HG03457 (cell line): ENCODE measurements at regions not wholly inside any gene's neighbourhood (a gene's known extent, or its start where the extent isn't known, plus 50 kb on each side); places are given as distances from the start of the nearest gene placed in this dataset.

Experiments
- ATAC-seq: cut with Tn5 transposase; IDR thresholded peaks from one replicate; pipeline ENCODE4 v1.9.1; 2021; ENCODE audit warnings: moderate number of reproducible peaks; ENCODE audit not compliant: unreplicated experiment

DNA sequence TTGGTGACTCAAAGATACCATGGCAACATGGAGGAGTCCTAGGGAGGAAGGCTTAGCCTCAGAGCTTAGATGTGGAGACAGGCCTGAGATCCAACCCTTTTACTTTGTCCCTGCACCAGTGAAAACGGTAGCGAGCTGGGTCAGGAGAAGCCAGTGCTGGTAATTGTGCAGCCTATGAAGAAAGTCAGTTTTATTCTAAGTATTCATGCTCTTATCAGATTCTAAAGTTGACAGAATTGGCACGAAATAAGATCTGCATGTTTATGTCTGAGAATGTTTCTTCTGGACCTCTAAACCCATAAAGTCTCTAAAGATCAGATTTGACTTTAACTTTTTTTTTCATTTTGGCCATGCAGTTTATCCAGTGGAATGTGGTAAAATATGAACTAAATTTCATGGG lies 93.8 kb downstream of the SCG2 start:
- no peak for ATAC-seq

DNA sequence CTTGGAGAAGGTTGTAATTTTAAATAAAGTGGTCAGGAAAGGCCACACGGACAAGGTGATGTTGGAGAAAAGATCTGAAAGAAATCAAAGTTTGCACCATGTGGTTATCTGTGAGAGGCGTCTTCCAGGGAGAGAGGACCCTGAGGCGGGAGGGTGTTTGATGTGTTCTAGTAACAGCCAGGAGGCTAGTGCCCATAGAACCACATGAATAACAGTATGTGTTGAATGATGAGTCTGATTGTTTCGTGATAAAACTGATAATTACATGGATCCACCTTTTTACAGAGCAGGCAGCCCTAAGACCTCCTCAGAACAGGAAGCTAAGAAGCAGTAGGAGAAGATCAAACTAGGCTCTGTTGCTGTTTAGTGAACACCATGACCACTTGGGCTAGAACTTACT lies 91.4 kb downstream of the SCG2 start:
- no peak for ATAC-seq

GRCh38 chr2:223511168-223511567 lies 91.0 kb downstream of the SCG2 start:
- ATAC-seq = no peak

DNA sequence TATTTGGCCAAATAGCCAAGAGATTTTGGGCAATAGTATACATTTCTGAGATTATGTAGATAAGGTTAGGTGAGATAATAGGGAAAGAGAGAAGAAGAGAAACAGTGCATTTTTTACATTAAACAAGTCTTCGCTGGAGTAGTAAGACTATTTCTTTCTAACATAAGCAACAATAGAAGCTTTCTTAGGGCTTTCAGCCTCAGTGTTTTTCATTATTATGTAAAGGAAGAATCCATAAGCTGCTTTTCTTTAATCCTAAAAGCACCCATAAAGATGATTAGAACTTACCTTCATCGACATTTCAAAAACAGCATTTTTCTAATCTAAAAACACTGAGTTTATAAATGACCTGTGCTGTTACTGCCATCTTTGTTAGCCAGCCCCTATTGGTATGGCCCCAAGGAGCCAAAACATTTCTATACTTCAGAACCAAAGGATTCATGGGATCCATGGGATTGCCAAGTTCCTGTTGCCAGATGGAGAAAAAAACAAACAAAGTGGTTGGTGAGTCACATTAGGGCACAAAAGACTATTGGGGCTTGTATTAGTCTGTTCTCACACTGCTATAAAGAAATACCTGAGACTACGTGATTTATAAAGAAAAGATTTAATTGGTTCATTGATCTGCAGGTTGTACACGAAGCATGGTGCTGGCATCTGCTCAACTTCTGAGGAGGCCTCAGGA lies 88.2 kb downstream of the SCG2 start:
- no peak for ATAC-seq

DNA sequence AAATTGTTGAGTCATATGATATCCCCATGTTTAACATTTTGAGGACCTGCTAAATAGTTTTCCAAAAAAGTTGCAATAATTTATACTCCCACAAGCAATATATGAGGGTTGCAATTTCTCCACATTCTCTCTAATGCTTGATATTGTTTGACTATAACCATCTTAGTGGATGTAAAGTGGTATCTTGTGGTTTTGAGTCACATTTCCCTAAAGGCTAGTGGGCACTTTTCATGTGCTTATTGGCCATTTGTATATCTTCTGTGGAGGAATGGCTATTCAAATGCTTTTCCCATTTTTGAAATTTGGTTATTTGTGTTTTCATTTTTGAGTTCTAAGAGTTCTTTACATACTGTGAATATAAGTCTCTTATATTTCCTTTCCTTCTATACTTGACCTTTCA lies 82.7 kb downstream of the SCG2 start:
- ATAC-seq = no peak

GRCh38 chr2:223522796-223523195 lies 79.4 kb downstream of the SCG2 start:
- ATAC-seq = no peak

- no peak for ATAC-seq
Measured at GRCh38 chr2:223523551-223524001, 78.6 kb downstream of the SCG2 start.

DNA sequence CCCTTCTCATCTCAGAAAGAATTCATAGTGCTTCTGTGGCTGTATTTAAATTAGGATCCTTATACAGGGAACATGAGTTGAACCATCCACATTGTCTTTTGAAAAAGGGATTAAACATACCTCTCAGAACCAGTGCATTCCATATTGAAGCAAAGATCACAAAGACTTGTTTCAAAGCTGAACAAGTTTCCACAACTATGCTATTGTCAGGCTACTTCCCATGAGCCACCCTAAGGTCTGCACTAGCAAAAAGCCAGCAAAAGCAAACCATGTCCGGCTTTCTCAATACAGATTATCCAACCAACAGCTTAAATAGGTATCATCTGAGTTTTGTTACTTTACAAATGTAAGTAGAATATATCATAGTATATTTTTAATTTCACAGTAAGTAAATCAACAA lies 78.1 kb downstream of the SCG2 start:
- no peak for ATAC-seq

DNA sequence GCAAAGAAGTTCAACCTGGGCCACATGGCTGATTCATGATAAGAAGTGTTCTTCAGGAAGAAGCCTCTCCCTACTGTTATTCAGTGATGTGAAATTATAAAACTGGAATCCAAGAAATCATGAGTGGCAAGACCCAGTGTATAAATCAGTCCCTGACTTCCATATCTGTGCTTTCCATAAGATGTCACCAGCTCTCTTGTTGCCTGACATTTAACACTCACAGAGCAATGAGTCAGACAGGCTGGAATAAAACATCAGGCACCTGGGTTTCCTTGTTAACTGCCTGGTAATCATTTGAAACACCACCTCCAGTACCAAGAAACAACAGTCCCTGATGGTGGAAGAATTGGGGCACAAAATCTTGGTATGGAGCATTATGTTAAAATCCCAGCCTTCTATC lies 76.1 kb downstream of the SCG2 start:
- no peak for ATAC-seq

- ATAC-seq = no peak
Measured at GRCh38 chr2:223528036-223528435, 74.1 kb downstream of the SCG2 start.

DNA sequence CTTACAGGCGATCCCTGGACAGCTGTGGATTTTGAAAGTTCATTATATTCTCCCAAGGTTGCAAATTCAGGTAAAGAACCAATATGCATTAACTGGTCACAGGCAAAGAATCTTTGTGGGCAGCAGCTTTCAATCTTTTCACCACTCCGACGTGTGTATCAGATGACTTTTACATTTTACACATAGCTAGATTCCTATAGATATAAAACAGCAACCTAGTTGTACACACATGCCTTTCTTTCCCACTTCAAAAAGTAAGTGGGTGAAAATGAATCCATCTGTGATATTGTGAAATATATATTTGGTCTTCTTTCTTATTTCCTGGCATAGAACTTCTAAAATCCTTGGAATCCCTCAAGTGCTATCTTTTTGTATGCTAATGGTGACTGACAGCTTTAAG lies 72.5 kb downstream of the SCG2 start:
- ATAC-seq = no peak

DNA sequence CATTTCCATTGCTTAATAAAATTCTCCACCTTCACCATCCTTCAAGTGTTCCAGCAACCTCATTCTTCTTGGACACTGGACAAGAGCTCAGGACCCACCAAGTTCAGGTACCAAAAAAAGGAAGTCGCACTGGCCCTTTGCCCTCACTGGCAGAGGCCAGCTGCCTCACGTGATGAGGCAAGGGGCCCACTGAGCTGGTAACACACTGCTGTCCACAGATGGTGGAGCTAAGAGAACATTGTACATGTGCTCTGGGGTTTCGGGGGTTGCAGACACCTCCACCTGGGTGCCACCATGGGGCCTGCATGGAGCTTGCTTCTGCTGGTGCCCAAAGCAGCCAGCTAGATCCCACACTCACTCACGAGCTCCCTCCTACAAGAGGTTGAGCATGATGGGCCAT lies 71.3 kb downstream of the SCG2 start:
- no peak for ATAC-seq

DNA sequence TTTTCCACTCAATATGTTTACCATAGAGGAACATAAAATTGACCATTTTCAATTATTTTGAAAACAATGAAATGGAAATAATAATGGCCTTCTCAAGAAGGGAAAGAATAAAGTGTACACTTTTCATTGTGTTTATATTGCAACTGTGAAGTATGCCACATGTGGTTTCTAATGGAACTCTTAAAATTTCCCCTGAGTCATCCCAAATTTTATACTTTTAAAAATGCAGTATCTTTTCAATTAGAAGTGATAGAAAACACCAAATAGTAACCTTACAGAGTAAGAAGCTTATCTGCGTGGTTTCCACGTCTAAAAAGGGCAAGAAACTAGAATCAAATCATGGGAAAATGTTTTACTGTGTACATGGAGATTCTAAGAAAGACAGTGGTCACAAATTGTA lies 70.0 kb downstream of the SCG2 start:
- ATAC-seq = no peak

- no peak for ATAC-seq
Measured at GRCh38 chr2:223532712-223533111, 69.4 kb downstream of the SCG2 start.

GRCh38 chr2:223536546-223536945 lies 65.6 kb downstream of the SCG2 start:
- no peak for ATAC-seq

DNA sequence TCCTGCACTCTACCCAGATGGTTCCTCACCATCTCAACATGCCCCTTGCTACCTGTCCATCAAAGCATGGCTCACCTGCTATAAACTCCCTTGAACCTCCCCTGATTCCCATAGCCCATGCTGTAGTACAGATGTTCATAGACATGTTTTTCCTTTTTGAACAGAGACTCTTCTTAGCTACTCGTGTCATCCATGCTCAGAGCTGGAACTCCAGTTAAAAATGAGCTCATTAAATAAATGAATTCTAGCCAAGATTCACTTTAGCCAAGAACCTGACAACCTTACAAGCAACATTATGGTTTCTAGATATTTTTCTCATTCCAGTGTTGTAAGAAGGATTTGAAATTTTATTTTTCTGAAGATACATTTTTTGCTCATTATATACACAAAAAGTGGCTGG lies 65.0 kb downstream of the SCG2 start:
- ATAC-seq = no peak

DNA sequence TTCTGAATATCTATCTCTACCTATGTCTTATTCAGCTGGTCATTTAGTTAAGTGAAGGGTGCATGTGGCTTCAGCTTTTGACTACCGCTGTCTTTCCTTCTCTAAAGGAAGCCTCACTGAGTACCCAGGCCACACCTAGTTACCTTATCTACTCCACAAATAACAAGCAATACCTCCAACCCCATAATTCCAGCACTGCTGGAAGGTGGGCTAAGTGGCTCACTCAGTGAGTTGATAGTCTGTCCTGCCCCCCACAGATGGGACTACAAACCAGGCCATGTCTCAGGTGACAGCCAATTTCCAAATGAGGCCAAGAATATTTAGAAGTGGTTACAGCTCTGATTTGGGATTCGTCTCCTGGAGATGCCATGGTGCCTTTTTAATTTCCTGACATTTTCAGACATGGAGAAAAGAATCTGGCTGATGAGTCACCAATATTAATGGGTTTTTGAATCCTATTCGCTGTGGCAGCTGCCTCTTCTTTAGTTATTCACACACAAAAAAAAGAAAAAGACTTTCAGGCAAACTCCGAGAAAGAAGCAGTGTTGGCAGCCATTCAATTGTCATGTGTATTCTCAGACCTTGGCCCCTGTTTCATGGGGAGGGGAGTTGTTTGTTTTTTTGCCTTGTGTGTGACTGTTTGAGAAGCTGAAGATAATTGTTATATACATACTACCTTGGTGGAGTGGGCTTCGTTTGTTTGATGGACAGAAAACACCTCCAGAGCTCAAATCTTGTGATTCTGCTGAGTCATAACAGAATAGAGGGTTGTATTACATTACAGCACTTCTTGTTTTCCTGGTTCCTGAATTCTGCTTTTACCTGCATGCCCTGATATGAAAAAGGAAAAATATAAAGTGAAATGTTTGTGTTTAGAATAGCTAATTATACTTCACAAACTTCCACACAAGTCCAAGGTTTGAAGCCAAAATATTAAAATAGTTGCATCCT lies 64.2 kb downstream of the SCG2 start:
- no peak for ATAC-seq

GRCh38 chr2:223538920-223539440 lies 63.2 kb downstream of the SCG2 start:
- ATAC-seq = no peak

DNA sequence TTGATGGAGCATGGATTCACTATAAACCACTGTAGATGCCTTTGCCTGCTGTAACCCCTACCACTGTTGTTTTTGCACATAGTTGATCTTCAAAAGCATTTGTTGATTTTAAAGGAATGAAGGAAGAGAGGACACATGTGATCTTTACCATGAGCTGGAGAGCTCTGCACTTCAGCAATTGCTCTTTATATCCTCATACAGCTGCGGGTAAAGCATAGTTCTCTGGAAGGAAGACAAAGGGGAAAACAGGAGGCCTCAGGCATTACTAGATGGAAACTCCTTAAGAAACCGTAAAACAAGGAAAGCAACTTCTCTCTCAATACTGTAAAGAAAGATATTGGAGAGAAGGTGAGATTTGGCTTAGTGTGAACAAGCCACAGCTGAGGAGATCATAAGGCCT lies 60.6 kb downstream of the SCG2 start:
- no peak for ATAC-seq

GRCh38 chr2:223542501-223542900 lies 59.7 kb downstream of the SCG2 start:
- ATAC-seq = no peak

- no peak for ATAC-seq
Measured at GRCh38 chr2:223545406-223545805, 56.8 kb downstream of the SCG2 start.

GRCh38 chr2:223545830-223546229 lies 56.3 kb downstream of the SCG2 start:
- ATAC-seq = no peak
